KOPT-K1 (cell line): ENCODE measurements at regions not wholly inside any gene's neighbourhood (a gene's known extent, or its start where the extent isn't known, plus 50 kb on each side); places are given as distances from the start of the nearest gene placed in this dataset.
"Not testable (repeated sequence)": the region's sequence is repeated elsewhere in the genome, so short reads cannot be mapped to it uniquely, and the experiment has no call there.

ENCODE experiments used
- H3K27ac ChIP-seq: fragments of 200-600 bp; sonication (generic); 2 replicates; pipeline ENCODE4 v1.5.1; 2016; ENCODE audit warnings: antibody characterized with exemption, mild to moderate bottlenecking, low read depth, low read length; ENCODE audit not compliant: poor library complexity, severe bottlenecking
- H3K36me3 ChIP-seq: fragments of 200-600 bp; sonication (generic); 2 replicates; pipeline ENCODE4 v1.5.1; 2017; ENCODE audit warnings: antibody characterized with exemption, mild to moderate bottlenecking, low read length, moderate library complexity; ENCODE audit not compliant: insufficient read depth
- H3K9me3 ChIP-seq: fragments of 200-600 bp; sonication (generic); 2 replicates; pipeline ENCODE4 v1.5.1; 2017; ENCODE audit warnings: antibody characterized with exemption, low read length, mild to moderate bottlenecking; ENCODE audit not compliant: insufficient read depth, poor library complexity, severe bottlenecking

- H3K9me3 ChIP-seq = no peaks in the 10 kb centered on the region
- H3K36me3 ChIP-seq = no peaks in the 10 kb centered on the region
- no peak overlapping the region for H3K27ac ChIP-seq
Measured at GRCh38 chr2:40629768-40630434, 178.0 kb upstream of the SLC8A1 start.

DNA sequence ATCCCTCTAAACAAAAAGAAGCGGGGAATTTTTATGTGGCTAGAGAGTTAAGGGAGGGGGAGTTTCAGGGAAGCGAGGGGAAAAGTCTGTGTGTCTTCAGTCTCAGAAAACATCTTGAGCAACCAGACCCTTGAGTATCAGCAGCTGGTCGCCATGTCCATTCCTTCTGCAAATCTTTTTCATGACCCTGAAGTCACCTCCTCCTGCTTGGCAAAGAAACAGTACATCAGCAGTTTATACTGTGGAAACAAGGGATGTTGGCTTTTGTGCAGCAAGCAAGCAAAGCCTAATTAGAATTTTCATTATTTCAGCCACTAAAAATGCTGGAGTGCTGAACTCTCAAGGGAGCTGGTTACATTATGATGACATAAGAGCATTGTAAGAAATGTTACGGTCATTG lies 187.4 kb upstream of the SLC8A1 start:
- H3K27ac ChIP-seq = no peak overlapping the region
- no peaks in the 10 kb centered on the region for H3K9me3 ChIP-seq
- H3K36me3 ChIP-seq = no peaks in the 10 kb centered on the region

GRCh38 chr2:40642237-40642636 lies 190.3 kb upstream of the SLC8A1 start:
- H3K27ac ChIP-seq = no peak overlapping the region
- H3K9me3 ChIP-seq = no peaks in the 10 kb centered on the region
- no peaks in the 10 kb centered on the region for H3K36me3 ChIP-seq

DNA sequence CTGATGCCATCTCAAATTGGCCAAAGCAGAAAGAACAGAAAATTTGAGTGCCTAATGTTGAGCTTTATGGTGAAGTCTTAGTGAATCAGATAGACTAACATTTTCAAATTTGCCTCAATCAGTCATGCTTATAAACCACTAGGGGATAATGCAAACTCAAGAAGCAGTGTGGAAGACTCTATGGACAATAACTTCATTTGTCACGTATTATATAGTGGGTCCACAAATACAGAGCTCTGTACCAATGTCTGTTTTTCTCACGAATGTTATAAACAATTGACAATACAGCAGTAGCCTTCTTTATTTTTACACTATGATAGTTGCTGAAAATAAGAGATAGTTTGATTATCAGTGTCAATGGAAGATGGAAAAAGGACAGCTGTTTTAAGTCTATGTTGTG lies 190.8 kb upstream of the SLC8A1 start:
- Histone ChIP-seq H3K36me3 (no peaks in the 10 kb centered on the region), H3K27ac (no peak overlapping the region), H3K9me3 (no peaks in the 10 kb centered on the region)

DNA sequence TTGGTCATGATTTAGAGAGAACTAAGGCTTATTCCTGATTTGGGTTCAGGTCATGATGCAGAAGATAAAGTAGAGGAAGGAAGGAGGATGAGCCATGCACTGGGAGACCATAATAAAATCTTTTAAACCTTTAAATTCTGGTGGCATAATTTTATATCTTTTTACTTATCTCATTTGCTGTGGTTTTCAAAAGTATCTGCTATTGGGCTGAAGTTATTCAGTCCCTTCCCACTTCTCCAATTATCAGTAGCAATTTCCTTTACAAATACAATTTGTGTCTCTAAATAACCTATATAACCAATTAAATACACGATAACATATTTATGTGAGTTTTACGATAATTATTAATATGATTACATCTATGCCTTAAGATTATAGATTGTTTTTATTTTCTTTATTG lies 194.8 kb upstream of the SLC8A1 start:
- Histone ChIP-seq H3K27ac (no peak overlapping the region), H3K36me3 (no peaks in the 10 kb centered on the region), H3K9me3 (no peaks in the 10 kb centered on the region)

DNA sequence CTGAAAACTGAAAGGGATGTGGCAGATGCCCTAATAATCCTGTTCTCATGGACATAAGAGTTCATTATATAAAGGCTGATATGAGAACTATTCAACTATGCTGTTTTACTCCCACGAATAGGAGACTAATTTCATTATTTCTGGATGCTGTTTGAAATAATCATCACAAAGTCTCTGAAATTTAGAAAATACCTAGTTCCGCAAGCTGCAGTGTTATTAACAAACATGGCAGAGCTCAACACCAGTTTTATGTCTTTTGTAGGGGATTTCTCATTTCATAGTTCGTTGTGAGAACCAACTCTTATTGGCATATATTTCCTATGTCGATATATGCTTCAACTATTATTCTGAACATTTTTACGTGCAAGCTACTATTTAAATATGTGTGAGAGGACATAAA lies 200.3 kb upstream of the SLC8A1 start:
- H3K9me3 ChIP-seq = no peaks in the 10 kb centered on the region
- H3K36me3 ChIP-seq = no peaks in the 10 kb centered on the region
- H3K27ac ChIP-seq = no peak overlapping the region

GRCh38 chr2:40653829-40654228 lies 201.9 kb upstream of the SLC8A1 start:
- Histone ChIP-seq H3K36me3 (no peaks in the 10 kb centered on the region), H3K27ac (no peak overlapping the region), H3K9me3 (no peaks in the 10 kb centered on the region)

- H3K36me3 ChIP-seq = no peaks in the 10 kb centered on the region
Measured at GRCh38 chr2:40654346-40654745, 202.5 kb upstream of the SLC8A1 start.

DNA sequence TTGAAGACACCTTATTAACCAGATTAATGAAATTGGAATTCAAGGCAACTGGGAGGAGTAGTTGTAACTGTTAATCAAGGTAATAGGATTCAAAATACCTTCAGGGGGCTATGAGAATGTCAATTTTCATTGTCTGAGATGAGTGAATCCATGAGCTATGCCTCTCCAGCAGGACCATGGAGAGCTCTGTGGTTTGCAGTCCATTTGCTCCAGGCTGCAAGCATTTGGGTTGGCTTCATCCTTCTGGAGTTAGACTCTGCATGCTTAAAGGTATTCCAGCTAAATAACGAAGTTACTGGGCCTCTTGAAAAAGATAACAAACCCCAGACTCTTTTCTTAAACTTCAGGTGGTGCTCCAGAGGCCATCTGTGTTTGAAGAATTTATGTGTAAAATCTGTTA lies 207.1 kb upstream of the SLC8A1 start:
- H3K9me3 ChIP-seq = no peaks in the 10 kb centered on the region
- no peak overlapping the region for H3K27ac ChIP-seq
- H3K36me3 ChIP-seq = no peaks in the 10 kb centered on the region

More at GRCh38 chr2:40654346-40654745, 202.5 kb upstream of the SLC8A1 start:
- H3K27ac ChIP-seq = no peak overlapping the region
- H3K9me3 ChIP-seq = no peaks in the 10 kb centered on the region

GRCh38 chr2:40665493-40666232 lies 213.8 kb upstream of the SLC8A1 start:
- Histone ChIP-seq H3K36me3 (no peaks in the 10 kb centered on the region), H3K9me3 (no peaks in the 10 kb centered on the region), H3K27ac (no peak overlapping the region)

DNA sequence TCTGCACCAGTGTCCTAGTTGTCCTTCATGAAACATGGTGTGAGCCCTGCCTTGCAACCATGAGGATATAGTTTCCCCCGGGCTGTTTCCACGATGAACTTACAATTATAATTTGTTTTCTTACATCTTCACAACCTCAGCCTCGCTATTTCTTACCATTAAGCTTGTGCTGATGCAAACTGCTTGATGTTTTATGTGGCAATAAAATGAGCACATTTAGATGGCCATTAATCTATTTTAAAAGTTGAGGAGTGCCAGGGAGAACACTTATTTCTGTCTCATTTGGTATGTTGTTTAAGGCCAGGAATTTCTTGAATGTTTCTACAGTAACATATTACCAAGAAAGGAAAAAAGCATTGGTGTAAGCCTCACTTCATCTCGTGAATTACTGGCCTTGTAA lies 214.5 kb upstream of the SLC8A1 start:
- H3K36me3 ChIP-seq = no peaks in the 10 kb centered on the region
- H3K9me3 ChIP-seq = no peaks in the 10 kb centered on the region
- no peak overlapping the region for H3K27ac ChIP-seq

DNA sequence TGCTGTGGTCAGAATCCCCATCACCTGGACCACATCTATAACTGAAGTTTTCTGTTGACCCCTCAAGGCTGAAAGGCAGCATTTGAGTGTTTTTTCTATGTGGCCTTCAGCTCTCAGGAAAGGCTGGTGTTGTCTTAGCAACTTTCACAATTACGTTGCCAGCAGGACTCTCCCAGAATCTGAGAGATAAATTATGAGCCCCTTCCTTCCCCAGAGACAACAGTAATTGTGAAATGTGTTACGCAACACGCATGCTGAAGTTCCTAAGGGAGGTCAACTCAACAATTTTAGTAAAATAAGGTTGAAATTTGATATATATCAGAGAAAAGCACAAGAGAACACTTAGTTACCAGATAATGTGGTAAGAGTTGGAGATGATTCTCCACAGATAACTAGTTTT lies 216.5 kb upstream of the SLC8A1 start:
- Histone ChIP-seq H3K27ac (no peak overlapping the region), H3K9me3 (no peaks in the 10 kb centered on the region), H3K36me3 (no peaks in the 10 kb centered on the region)

- not testable (repeated sequence) for H3K9me3 ChIP-seq, H3K27ac ChIP-seq, H3K36me3 ChIP-seq
Measured at GRCh38 chr2:40676134-40676790, 224.4 kb upstream of the SLC8A1 start.

- no peaks in the 10 kb centered on the region for H3K36me3 ChIP-seq
- H3K27ac ChIP-seq = no peak overlapping the region
- no peaks in the 10 kb centered on the region for H3K9me3 ChIP-seq
Measured at GRCh38 chr2:40680547-40680946, 228.7 kb upstream of the SLC8A1 start.

DNA sequence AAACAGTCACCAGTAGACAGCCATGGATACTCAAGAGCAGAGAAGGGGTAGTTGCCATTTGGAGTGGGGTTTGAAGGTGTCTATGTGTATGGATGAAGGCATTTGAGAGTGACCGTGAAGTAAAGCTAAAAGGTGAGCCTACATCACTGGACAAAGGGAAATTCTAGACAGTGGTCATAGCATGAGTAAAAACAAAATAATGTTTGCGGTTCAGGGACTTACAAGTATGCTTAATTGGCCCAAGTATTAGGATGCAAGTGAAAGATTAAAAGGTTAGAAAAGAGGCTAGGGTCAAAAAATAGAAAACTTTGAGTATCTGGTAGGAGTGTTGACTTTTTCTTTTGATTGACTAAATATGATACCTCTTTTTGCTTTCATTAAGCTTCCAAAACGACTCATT lies 238.1 kb upstream of the SLC8A1 start:
- Histone ChIP-seq H3K36me3 (no peaks in the 10 kb centered on the region), H3K27ac (no peak overlapping the region), H3K9me3 (no peaks in the 10 kb centered on the region)

DNA sequence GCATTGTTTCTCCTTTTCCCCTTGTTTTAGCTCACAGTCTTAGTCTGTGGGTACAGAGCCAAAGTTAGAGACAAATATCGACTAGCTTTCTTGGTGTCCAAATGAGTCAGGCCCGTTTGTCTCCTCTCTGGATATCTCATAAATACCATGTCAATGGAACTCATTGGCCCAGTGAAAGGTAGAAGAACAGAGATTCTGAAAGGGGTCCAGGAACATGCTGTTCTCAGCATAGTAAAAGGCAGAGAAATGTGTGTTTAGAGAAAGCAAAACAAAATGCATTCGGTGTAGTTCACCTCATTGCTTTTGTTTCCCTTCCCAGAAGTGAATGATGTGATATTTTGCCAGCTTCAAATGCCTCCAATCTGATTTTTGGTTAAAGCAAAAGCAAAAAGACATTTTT lies 238.6 kb upstream of the SLC8A1 start:
- Histone ChIP-seq H3K9me3 (no peaks in the 10 kb centered on the region), H3K36me3 (no peaks in the 10 kb centered on the region), H3K27ac (no peak overlapping the region)
